ENCODE measurements at regions not wholly inside any gene's neighbourhood (a gene's known extent, or its start where the extent isn't known, plus 50 kb on each side); places are given as distances from the start of the nearest gene placed in this dataset.

DNA sequence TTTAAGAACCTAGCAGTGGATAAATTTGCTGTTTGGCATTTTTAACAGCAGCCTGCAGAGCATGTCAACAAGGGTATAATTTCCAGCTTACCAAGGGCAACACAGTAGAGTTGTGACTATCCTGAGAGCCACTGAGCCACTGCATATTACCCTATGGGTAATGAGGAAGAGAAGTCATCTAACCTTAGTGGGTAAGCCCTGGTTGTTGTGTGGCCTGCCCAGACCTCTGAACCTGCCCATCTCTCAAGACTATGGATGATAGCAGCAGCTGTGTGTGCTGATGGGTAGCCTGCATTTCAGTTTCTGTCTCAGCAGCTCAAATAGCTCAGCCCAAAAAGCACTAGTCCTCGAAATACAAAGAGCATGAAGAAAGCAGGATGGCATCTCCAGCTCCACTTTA, 56.1 kb upstream of the PIP5K1B start:
- no peak for DNase-seq

DNA sequence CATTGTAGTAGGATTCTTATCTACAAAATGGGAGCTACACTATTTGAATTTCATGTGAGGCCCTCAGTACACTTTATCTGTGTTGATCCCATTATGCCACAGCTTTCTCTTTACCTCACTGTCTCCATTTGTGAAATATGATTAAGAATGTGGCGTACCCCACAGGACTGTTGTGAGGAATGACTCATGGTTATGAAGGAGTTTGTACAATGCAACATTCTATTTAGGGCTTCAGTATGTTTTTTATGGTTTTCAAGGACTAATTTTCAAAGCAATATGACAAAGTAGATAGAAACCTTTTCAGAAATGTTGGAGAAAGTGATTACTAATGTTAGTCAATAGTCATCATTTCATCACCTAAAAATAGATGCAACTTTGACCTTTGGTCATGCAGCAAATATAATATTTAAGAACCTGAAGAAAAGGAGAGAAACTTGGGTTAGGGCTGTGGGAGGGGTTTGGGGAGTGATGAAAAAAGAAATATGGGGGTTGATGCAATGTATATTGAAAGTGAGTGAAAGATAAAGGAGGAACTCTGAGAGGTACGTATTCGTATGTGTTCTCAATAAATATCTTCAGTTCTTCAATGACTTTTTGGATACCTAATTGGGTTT, 53.7 kb upstream of the PIP5K1B start:
- no peak for DNase-seq

DNA sequence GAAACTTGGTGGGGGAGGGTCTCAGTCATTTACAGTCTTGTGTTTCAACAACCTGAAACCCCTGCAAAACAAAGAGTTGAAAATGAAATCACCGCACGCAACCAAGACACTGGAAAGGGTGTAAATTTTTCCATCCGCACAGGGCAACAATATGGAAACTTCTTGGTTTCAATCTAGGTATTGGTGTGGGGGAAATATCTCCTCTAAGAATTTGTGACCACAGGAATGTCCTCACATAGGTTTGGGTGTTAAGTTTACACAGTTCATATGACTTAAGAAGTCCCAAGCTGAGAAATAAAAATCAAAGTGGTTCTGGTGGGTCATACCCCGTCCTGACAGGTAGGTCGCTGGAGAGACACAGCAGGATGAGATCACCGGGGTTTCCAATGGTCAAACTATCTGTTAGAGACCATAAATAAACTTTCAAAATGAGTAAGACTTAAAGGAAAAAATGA, 51.9 kb upstream of the PIP5K1B start:
- peak; percentile 58 for DNase-seq

DNA sequence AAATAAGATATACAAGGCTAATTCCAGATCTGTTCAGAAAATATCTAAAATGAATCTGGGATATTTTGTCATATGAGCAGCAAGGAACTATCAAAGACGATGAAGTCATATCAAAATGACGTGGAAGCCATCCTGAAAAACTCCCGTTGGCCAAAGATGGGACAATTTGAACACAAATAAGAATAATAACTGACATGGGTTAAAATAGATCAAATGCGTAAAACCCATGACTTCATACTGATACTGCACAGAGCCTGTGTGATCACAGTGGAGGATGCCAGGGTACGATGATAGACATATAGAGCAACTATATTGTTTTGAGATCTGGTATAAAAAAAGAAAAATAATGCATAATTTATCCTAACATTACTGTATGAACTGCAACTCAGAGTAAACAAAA, 51.0 kb upstream of the PIP5K1B start:
- no peak for DNase-seq

Data from stimulated activated CD8-positive, alpha-beta memory T cell treated with anti-CD3 and anti-CD28 coated beads, Interleukin-4, amount 100 ng/mL, for 48 hours (primary cell).